CMK (cell line): ENCODE measurements at regions not wholly inside any gene's neighbourhood (a gene's known extent, or its start where the extent isn't known, plus 50 kb on each side); places are given as distances from the start of the nearest gene placed in this dataset.

Source experiments
- DNase-seq: peaks from one replicate; pipeline ENCODE4 v3.0.0-alpha.2; 2010; ENCODE audit warnings: low read depth

DNA sequence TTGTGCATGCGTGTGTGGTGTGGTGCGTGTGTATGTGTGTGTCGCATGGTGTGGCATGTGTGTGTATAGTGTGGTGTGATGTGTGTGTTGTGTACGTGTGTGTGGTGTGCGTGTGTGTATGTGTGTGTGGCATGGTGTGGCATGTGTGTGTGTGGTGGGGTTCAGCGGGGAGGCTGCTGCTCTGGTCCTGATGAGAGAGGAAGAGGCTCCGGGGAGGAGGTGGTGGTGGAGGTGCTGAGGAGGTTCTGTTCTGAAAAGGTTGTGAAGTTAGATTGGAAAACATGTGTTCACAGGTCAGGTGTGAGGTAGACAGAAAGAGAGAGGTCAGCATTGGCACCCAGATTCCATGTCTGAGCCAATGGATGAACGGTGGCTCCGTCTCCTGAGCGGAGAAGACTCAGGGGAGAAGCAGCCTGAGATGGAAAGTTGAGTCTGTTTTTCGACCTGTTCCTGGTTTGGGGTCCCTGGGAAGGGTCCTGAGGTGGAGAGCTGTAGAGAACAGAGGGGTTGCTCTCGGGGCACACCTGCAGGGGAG lies 67.2 kb upstream of the HDAC4 start:
- no peak for DNase-seq

- DNase-seq = no peak
Measured at GRCh38 chr2:239467281-239467955, 66.6 kb upstream of the HDAC4 start.

GRCh38 chr2:239466755-239467271 lies 66.0 kb upstream of the HDAC4 start:
- DNase-seq = no peak

DNA sequence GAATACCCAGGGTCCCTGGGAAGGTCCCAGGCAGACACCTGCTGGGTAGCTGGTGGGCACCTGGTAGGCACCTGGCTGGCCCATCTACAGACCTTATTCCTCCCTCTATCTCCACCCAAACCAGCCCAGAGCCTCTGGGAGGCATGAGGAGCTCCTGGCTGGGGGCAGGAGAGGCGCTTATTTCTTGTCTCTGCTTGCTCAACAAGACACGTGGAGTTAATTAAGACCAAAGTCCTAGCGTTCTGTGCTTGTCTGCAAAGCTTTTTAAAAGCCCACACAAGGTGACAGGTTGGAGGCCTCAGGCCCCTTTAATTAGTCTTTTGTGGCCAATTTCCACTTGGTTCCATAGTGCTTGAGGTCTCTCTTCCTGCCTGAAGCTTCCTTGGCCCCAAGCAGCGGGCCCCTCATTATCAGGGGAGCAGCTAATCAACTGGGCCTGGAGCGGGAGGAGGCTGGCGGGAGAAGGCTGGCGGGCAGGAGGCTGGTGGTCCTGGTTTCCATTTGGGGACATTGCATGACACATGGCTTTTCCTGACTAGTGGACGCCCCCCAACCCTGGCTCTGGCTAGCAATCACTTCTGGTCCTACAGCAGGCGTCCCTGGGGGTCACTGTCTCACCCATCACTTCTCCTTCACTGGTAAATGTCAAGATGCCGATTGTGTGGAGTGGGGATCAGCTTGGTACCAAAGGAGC lies 65.4 kb upstream of the HDAC4 start:
- no peak for DNase-seq

- no peak for DNase-seq
Measured at GRCh38 chr2:239465017-239466001, 64.5 kb upstream of the HDAC4 start.

DNA sequence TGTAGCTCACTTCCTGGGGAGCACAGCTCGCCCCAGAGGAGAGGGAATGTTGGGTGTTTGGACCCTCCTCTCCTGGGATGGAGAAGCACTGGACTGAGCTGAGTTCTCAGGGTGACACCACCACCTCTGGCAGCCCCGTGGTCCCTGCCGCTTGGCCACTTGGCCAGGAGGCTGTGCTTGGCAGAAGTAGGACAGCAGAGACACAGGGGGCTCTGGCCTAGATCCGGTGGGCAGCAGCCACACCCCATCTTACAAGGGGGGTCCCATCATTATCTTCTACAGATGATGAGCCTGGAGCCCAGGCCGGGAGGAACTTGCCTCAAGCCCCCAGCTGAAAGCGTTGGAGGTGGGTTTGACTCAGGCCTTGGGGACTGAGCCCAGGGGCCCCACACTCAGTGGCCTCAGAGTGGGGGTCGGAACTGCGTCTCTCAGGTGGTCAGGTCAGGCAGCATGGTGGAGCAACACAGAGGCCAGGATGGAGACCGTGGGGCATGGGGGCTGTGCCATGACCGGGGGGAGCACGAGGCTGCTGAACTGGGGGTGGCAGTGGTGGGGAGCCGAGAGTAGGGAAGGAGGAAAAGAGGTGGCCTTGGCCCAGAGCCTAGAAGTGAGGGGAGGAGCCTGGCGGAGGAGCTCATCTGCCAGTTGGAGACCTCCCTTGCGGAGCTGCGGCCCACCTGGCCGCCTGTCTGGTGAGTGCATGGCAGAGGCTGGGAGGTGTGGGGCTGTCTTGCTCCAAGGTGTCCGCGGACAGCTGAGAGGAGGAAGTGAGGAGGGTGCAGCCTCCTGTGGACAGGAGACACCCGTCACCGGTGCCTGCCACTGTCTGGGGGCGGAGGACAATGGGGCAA lies 63.6 kb upstream of the HDAC4 start:
- DNase-seq = no peak

GRCh38 chr2:239463541-239464165 lies 62.8 kb upstream of the HDAC4 start:
- DNase-seq = no peak

DNA sequence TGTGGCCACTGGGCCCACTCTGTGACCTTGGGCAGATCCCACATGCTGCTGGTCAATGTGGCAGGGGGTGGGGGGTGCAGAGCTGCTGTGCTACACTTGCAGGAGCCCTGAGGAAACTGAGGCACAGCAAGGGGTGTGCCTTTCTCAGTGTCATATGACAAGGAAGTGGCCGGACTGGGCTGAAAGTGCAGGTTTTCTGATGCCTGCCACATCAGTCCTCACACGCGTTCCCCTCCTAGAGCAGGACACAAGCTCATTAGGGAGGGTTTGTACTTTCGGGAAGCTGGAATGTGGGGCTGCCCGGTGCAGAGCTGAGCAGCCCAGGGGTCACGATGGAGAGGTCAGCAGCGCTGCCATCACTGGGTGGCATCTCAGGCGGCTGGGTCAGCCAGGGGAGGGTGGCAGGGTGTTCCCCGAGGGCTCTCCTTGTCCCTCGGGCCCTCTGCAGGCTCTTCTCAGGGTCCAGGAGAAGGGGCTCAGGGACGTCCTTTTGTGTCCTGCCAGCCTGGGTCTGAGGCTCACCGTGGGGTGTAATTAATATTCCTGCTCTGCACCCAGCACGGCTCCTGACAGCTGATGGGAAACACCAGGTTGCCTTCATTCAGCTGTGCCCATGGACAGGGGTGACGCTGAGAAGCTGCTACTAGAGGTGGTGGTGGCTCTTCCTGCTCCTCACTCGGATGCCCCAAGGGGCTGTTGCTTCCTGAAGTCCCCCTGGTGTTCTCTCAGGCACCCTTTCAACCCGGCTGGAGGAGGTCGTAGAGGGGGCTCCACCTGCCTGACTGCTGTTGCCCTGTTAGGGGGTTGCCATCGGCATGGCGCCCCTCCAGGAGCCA lies 62.1 kb upstream of the HDAC4 start:
- no peak for DNase-seq

GRCh38 chr2:239462191-239462515 lies 61.3 kb upstream of the HDAC4 start:
- DNase-seq = no peak

- no peak for DNase-seq
Measured at GRCh38 chr2:239461291-239462190, 60.7 kb upstream of the HDAC4 start.

DNA sequence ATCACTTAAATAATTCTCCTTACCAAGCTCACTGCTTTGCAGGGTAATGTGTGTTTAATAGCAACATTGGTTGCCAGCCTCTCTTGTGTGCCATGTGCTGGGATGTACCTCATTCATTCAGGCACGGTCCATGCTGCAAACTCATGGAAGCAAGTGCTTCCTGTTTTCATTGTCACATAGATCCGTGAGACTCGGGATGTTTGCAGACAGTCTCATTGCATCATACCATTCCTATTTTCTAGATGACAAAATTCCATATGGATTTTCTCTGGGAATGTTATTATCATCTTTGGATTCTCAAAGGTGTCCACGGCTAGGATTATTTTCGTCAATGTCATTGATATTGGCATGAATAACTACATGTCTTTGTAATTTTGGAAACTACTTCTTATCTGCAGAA lies 60.0 kb upstream of the HDAC4 start:
- no peak for DNase-seq

- no peak for DNase-seq
Measured at GRCh38 chr2:239459606-239460005, 58.8 kb upstream of the HDAC4 start.

GRCh38 chr2:239459056-239459455 lies 58.2 kb upstream of the HDAC4 start:
- no peak for DNase-seq

DNA sequence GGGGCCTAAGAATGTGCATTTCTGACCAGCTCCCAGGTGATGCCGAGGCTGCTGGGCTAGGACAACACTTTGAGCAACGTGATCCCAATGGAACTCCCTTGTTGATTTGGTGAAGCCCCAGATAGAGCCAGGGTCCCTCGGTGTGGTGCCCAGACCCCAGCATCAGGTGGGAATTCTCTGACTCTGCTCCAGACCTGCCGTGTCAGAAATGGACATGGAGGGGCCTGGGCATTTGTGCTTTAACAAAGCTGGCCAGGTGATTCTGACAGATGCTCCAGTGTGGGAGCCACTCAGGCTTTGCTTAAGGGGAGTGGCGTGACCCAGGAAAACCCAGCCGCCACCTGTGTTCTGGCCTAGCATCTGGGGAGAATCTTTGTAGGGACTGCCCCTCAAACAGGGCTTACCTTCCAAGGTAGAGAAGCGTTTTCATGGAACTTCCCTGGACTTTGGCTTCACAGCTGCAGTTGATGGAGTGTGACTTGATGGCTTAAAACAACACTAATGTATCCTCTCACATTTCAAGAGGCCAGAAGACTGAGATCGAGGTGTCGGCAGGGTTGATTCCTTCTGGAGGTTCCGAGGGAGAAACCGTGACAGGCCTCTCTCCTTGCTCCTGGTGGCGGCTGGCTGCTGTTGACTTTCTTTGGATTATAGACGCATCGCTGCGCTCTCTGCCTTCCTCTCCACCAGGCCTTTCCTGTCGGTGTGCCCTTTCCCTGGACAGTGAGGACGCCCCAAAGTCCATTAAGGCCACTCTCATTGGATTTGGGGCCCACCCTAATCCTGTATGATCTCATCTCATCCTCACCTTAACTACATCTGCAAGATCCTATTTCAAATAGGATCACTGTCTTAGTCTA lies 57.0 kb upstream of the HDAC4 start:
- no peak for DNase-seq

- DNase-seq = no peak
Measured at GRCh38 chr2:239456940-239457339, 56.1 kb upstream of the HDAC4 start.

DNA sequence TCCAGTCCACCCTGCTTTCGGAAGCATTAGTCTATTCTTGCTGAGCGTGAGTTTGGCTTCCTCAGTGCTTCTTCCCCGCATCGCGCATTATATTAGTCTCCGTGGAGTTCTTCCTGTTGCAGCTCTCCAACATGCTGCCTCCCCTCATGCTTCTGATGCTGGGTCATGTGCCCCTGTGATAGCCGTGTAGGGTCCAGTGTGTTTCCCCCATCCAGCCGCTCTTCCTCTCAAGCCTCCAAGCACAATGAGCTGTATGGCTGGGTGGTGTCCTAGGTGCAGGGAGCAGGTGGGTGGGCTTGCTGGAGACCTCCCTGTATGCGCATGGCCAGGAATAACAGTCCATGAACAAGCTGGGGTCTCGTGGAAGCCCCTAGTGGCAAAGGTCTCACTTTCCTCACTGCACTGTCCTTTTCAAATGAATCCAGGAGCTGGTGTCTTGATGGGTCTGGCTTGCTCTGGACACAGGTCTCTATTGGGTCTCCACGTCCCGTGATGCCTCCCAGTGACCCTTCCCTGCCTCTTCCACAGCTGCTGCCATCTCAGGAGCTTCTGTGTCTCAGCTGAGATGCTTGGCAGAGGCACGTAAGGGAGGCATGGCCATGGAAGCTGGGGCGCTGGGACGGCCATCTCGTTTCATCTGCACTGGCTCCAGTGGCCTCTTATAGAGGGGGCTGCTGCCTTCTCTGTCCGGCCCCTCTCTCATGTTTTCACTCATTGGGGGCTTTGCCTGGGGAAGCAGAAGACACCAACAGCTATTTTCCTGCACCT lies 54.8 kb upstream of the HDAC4 start:
- DNase-seq = no peak

GRCh38 chr2:239454507-239454906 lies 53.7 kb upstream of the HDAC4 start:
- no peak for DNase-seq
